ENCODE measurements at regions not wholly inside any gene's neighbourhood (a gene's known extent, or its start where the extent isn't known, plus 50 kb on each side); places are given as distances from the start of the nearest gene placed in this dataset.

GRCh38 chr11:127362754-127363308 is 362.3 kb upstream of the KIRREL3 start:
- DNase-seq: no peak

GRCh38 chr11:127358160-127358559 is 357.6 kb upstream of the KIRREL3 start:
- DNase-seq: no peak

GRCh38 chr11:127350476-127350875 is 349.9 kb upstream of the KIRREL3 start:
- no peak for DNase-seq

GRCh38 chr11:127345819-127346459 is 345.4 kb upstream of the KIRREL3 start:
- peak; percentile 67 for DNase-seq

- no peak for DNase-seq
Observed at GRCh38 chr11:127340438-127340837, 339.9 kb upstream of the KIRREL3 start.

GRCh38 chr11:127339376-127339775 is 338.8 kb upstream of the KIRREL3 start:
- no peak for DNase-seq

- no peak for DNase-seq
Observed at GRCh38 chr11:127338380-127339259, 338.1 kb upstream of the KIRREL3 start.

GRCh38 chr11:127334466-127334865 is 333.9 kb upstream of the KIRREL3 start:
- DNase-seq: no peak

GRCh38 chr11:127332896-127333295 is 332.3 kb upstream of the KIRREL3 start:
- DNase-seq: no peak

GRCh38 chr11:127330044-127330443 is 329.5 kb upstream of the KIRREL3 start:
- DNase-seq: no peak

GRCh38 chr11:127308291-127308690 is 307.7 kb upstream of the KIRREL3 start:
- no peak for DNase-seq

- no peak for DNase-seq
Observed at GRCh38 chr11:127307700-127308099, 307.1 kb upstream of the KIRREL3 start.

- no peak for DNase-seq
Observed at GRCh38 chr11:127304634-127305033, 304.1 kb upstream of the KIRREL3 start.

- DNase-seq: no peak
Observed at GRCh38 chr11:127288926-127289325, 288.4 kb upstream of the KIRREL3 start.

GRCh38 chr11:127281534-127281933 is 281.0 kb upstream of the KIRREL3 start:
- DNase-seq: no peak

GRCh38 chr11:127275774-127276173 is 275.2 kb upstream of the KIRREL3 start:
- no peak for DNase-seq

- DNase-seq: no peak
Observed at GRCh38 chr11:127274328-127274676, 273.7 kb upstream of the KIRREL3 start.

- no peak for DNase-seq
Observed at GRCh38 chr11:127273593-127274327, 273.2 kb upstream of the KIRREL3 start.

GRCh38 chr11:127270851-127271250 is 270.3 kb upstream of the KIRREL3 start:
- DNase-seq: no peak

- no peak for DNase-seq
Observed at GRCh38 chr11:127269911-127270310, 269.3 kb upstream of the KIRREL3 start.

GRCh38 chr11:127268932-127269331 is 268.4 kb upstream of the KIRREL3 start:
- no peak for DNase-seq

- no peak for DNase-seq
Observed at GRCh38 chr11:127268521-127268920, 268.0 kb upstream of the KIRREL3 start.

GRCh38 chr11:127259102-127259501 is 258.5 kb upstream of the KIRREL3 start:
- DNase-seq: no peak

Measured in OCI-M1 (cell line).